Left hindlimb (tissue), 1 donor: ENCODE measurements at regions not wholly inside any gene's neighbourhood (a gene's known extent, or its start where the extent isn't known, plus 50 kb on each side); places are given as distances from the start of the nearest gene placed in this dataset.
"Not testable (repeated sequence)": the region's sequence is repeated elsewhere in the genome, so short reads cannot be mapped to it uniquely, and the experiment has no call there.

Source experiments
- DNase-seq: peaks from one replicate; pipeline ENCODE4 v3.0.0-alpha.2; 2018

GRCh38 chr13:111004444-111004843, 89.6 kb upstream of the ANKRD10 start:
- no peak for DNase-seq

DNA sequence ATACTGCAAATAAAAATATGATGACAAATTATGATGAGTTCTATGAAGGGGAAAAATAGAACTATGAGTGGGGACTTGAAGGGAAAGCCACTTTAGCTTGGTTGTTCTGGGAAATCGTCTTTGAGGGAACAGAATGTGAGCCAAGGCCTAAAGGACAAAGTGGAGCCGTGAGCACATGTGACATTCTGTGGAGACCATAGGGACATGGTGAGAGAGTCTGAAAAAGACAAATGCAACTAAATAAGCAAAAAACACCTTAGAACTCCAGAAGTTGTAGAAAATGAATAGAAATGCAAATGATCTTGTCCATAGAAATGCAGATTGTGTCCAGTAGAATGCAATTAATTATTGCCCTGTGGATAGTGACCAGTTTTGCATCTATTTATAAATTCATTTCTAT, 86.8 kb upstream of the ANKRD10 start:
- no peak for DNase-seq

DNA sequence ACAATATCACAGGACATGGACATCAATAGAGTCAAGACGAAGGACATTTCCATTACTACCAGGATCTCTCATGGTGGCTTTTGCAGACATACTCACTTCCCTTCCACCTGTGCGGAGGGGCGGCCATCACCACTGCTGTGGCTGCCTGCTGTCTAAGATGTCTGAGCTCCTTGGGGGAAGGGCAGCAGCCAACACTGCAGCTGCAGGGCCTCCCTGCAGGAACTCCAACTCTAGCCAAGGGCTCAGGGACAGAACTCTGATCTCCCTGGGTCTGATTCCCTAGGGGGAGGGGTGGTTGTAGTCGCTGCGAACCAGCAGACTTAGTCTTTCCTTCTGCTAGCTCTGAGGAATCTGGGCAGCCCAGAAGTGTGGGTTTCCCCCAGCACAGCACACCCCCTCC, 78.9 kb upstream of the ANKRD10 start:
- no peak for DNase-seq

DNA sequence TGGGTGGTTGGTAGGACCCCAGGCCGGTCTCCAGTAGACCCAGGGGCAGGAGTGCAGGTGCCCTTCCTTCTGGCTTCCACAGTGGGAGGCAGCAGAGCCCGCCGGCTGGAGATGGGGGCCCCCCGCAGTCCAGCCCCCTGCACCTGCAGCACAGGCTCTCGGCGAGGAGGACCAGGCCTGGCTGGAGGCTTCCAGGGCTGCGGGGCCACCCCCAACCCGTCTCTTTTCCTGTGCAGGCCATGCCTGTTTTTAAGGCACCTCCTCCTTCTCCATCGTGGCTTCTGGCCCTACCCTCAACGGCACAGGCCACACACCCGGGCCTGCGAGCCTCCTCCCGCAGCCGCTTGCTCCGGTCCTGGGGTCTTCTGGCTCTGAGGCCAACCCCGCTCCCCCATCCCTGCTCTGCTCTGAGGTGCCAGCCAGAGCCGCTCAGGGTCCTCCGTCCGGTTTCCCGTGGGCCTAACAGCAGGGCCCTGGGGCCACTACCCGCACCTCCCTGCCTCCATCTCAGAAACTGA, 77.2 kb upstream of the ANKRD10 start:
- DNase-seq: no peak

DNA sequence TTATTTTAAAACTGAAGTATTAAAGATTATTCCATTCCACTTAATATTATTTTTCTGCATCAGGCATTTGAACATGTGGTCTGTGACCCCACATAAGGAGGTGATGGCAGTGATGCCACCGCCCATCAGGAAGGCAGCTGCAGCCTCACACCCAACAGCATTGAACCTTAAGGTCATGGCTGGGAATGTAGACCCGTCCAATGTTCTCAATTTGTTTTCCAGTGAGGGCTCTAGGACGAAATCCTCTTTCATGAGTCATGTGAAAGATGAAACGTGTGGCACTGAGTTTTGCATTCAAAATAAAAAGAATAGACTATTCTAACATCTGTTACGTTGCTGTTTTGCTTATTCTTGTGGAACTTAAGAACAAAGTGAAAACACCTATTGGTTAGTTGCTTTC, 74.5 kb upstream of the ANKRD10 start:
- DNase-seq: no peak

DNA sequence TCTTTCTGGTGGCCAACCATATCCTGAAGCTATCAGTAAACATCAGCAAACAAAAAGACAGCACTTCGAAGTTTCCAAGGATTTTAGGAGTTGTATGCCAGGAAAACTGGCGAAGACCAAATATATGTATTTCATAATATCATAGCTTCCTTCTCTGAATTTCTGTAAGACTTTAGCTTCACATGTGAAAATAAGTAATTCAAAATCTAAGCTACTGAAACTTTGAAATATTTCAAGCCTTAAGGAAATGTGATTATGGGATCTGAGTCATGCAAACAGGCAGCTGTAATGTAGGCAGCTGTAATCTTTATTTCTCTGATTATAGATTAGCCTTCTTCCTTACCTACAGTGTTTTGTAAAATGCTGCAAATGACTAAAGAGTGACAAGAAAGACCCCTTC, 70.7 kb upstream of the ANKRD10 start:
- no peak for DNase-seq

DNA sequence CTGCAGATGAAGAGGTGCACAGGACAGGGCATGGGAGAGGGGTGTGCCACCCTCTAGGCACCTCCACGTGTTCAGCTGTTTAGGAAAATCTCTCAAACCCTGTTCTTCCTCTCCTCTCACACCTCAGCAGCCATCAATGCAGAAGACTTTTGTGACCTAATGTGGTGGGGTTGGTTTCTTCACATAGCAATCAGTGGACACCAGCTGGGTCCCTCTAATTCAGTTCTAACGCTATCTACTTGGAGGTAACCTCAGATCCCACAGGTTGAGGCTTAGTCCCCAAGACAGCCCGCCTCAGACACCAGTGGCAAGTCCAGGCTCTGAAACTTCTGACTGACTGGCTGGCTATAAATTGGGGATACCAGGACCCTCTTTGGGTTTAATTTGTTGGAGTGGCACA, 69.9 kb upstream of the ANKRD10 start:
- DNase-seq: no peak

GRCh38 chr13:110984381-110984780, 69.5 kb upstream of the ANKRD10 start:
- no peak for DNase-seq

DNA sequence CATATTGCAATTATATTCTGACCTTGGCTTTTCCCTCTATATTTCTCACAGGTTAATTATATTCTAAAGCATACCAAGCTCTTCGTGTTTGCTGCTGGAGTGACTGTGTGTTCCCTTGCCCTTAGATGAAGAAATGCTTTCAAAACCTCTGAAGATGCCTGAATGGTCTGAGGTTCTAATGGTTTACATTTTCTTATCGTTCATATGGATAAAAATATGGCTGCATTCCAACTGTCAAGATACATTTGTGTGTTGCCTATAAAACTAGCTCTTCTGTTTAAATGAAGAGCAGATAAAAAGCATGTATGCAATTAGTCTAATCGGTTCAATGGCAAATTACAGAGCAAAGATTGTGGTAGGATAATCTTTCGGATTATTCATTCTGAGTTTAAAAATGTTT, 68.4 kb upstream of the ANKRD10 start:
- DNase-seq: no peak

DNA sequence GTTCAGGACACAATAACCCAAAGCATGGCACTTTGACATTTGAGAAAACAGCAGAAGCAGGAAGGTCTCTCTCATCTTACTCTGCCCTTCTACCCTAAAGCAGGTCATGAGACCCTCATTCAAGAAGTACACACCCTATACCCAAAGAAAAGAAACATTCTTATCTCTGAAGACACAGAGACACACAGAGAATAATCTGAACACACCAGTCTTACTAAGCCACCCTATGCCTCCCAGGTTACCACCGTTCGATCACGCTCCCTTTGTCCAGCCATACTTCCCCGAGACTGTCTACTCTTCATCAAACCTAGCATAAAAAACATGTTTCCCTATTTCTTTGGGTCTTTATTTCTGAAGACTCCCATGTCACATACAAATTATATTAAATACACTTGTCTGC, 66.5 kb upstream of the ANKRD10 start:
- no peak for DNase-seq

DNA sequence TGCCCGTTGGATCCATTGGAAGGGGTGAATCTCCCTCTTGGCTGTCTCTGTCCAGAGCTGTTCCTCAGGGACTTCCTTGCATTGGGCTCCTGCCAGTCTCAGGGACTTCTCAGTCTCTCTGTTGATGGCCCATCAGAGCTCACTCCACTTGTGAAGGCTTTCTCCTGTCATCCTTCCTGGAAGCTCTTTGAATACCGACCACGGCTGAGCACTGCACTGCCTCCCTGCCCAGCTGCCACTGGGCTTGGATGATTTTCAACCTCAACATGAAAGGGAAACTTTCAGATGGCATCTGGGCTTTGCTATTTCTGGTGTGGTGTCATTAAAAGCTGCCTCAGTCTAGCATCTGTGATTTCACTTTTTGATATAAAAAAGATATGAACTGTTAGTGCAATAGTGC, 66.1 kb upstream of the ANKRD10 start:
- DNase-seq: no peak

- not testable (repeated sequence) for DNase-seq
These were observed 64.3 kb upstream of the ANKRD10 start for GRCh38 chr13:110979149-110979548.

DNA sequence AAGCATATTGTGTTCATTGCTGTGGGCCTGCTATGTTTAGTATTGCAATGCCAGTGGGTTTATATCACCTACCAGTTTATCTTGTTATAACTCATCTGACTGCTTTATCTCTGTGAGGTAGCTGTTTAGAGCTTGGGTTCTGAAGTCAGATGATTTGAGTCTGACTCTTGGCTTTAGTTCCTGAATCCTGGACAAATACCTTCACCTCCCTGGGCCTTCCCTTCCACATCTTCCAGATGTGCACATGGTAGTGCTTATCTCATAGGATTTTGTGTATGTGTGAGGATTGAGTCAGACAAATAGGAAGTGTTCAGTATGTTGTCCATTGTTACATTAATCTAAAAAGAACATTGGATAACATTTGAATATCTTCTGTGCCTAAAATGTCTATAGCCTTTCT, 63.5 kb upstream of the ANKRD10 start:
- no peak for DNase-seq

DNA sequence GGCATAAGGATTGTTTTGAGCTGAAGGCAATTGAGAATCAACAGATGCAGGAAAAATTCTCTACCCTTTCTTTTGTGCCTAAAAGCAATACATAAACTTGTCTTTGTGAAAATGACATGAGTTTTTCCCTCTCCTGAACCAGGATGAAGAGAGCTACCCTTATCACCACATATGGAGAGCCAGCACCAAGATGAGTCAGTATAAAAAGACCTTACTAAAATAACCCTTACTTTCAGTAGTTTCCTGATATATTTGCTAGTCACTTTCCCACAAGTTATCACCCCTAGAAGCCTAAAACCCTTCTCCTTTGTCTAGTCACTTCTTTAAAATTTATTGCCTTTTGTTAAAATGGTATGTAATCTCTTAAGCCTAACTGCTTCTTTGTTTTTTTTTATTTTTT, 61.9 kb upstream of the ANKRD10 start:
- no peak for DNase-seq

GRCh38 chr13:110973007-110973700, 58.3 kb upstream of the ANKRD10 start:
- no peak for DNase-seq

DNA sequence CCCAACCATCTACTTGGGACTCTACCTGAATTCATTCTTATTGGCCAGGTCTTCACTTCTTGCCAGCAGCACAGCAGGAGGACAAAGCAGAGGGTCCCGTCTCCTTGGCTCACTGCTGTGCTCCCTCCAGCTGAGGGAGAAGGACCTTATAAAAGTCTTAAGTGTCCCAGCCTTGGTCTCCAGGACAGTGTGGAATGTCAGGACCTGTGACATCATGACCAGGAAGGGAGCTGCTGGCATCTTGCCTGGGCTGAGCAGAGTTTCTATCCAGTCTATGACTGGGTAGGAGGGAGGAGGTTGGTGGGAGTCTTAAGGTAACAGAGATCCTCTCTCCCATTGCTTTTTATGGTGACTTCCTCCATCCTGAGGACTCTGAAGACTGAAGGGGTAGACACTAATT, 56.6 kb upstream of the ANKRD10 start:
- DNase-seq: no peak

- DNase-seq: not testable (repeated sequence)
These were observed 52.4 kb upstream of the ANKRD10 start for GRCh38 chr13:110967156-110967855.

DNA sequence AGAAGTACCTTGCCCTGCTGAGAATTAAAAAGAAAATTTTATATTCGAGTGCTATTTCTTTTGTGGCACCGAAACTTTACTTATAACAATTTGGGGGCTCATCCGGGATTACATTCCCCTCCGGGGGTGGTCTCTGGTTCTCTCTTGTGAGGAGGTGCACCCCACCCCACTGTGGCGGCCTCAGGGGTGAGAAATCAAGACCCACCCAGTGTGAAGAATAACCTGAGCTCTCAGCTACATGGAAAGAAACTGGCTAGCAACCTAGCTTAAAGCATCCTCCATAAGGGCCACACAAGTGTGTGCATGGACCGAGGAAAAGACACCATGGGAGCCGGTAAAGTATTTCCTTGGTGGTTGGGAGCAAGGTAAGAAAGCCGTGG, 50.9 kb upstream of the ANKRD10 start:
- no peak for DNase-seq

GRCh38 chr13:110965038-110965754, 50.3 kb upstream of the ANKRD10 start:
- DNase-seq: no peak
